WTC11 (cell line): ENCODE measurements at regions not wholly inside any gene's neighbourhood (a gene's known extent, or its start where the extent isn't known, plus 50 kb on each side); places are given as distances from the start of the nearest gene placed in this dataset.

ENCODE experiments used
- ATAC-seq: fragments of 200-7000 bp; cut with Tn5 transposase; 2 replicates; pipeline ENCODE4 v1.10.0; 2021; ENCODE audit warnings: mild to moderate bottlenecking, moderate library complexity
- CTCF ChIA-PET: fragments of 300-600 bp; sonication (Branson Sonifier 250); formaldehyde crosslinking; loops from one replicate; lab custom pipeline; 2021; ENCODE audit warnings: antibody characterized with exemption; lab: Charles Lee
- POLR2A ChIA-PET: fragments of 350-600 bp; sonication (Branson Sonifier 250); formaldehyde crosslinking; loops from one replicate; lab custom pipeline; 2021; ENCODE audit warnings: antibody characterized with exemption; lab: Charles Lee
- DNase-seq: peaks from one replicate; pipeline ENCODE4 v3.0.0; 2021; ENCODE audit warnings: low spot score
- H3K27ac Mint-ChIP-seq: 2 replicates; pipeline ENCODE4 v1.8.0; 2021; ENCODE audit warnings: mixed read lengths
- H3K27me3 Mint-ChIP-seq: 2 replicates; pipeline ENCODE4 v1.8.0; 2021; ENCODE audit warnings: low read depth, mild to moderate bottlenecking, moderate library complexity, mixed read lengths
- H3K36me3 Mint-ChIP-seq: 2 replicates; pipeline ENCODE4 v1.8.0; 2021; ENCODE audit warnings: mixed read lengths
- H3K4me1 Mint-ChIP-seq: 2 replicates; pipeline ENCODE4 v1.8.0; 2022; ENCODE audit warnings: mixed read lengths
- H3K4me3 Mint-ChIP-seq: 2 replicates; pipeline ENCODE4 v1.8.0; 2021; ENCODE audit warnings: mild to moderate bottlenecking, moderate library complexity, mixed read lengths
- H3K9me3 Mint-ChIP-seq: 2 replicates; pipeline ENCODE4 v1.8.0; 2021; ENCODE audit warnings: mixed read lengths
- ARID4B ChIP-seq: sonication (generic); formaldehyde crosslinking; IDR thresholded peaks from 2 replicates; pipeline ENCODE4 v1.8.0; 2023; ENCODE audit warnings: missing genetic modification reagents, mild to moderate bottlenecking, borderline replicate concordance
- ATF1 ChIP-seq: sonication (generic); formaldehyde crosslinking; IDR thresholded peaks from 2 replicates; pipeline ENCODE4 v1.8.1; 2023; ENCODE audit warnings: mild to moderate bottlenecking, moderate library complexity, missing genetic modification reagents
- ATF6 ChIP-seq: sonication (generic); formaldehyde crosslinking; IDR thresholded peaks from 2 replicates; pipeline ENCODE4 v1.8.1; 2023; ENCODE audit warnings: mild to moderate bottlenecking, missing genetic modification reagents
- CREB1 ChIP-seq: sonication (generic); formaldehyde crosslinking; IDR thresholded peaks from 2 replicates; pipeline ENCODE4 v1.8.0; 2023; ENCODE audit warnings: mild to moderate bottlenecking, missing genetic modification reagents
- EMX1 ChIP-seq: fragments of 250-450 bp; sonication (Bioruptor Pico); IDR thresholded peaks from 2 replicates; pipeline ENCODE4 v1.8.0; 2021; ENCODE audit warnings: mild to moderate bottlenecking
- ESRRA ChIP-seq: sonication (generic); formaldehyde crosslinking; IDR thresholded peaks from 2 replicates; pipeline ENCODE4 v1.8.1; 2022; ENCODE audit warnings: mild to moderate bottlenecking, missing genetic modification reagents, borderline replicate concordance
- FOXK1 ChIP-seq: sonication (generic); formaldehyde crosslinking; IDR thresholded peaks from 2 replicates; pipeline ENCODE4 v1.8.0; 2022; ENCODE audit warnings: mild to moderate bottlenecking, moderate library complexity, missing genetic modification reagents
- GABPB1 ChIP-seq: sonication (generic); formaldehyde crosslinking; IDR thresholded peaks from 2 replicates; pipeline ENCODE4 v1.8.1; 2023; ENCODE audit warnings: mild to moderate bottlenecking, missing genetic modification reagents
- GRHL2 ChIP-seq: fragments of 250-450 bp; sonication (Bioruptor Pico); IDR thresholded peaks from 2 replicates; pipeline ENCODE4 v1.8.0; 2022; ENCODE audit warnings: mild to moderate bottlenecking, moderate library complexity; ENCODE audit not compliant: insufficient replicate concordance, severe bottlenecking
- HMGA2 ChIP-seq: fragments of 250-450 bp; sonication (Bioruptor Pico); IDR thresholded peaks from 2 replicates; pipeline ENCODE4 v1.4.0; 2021; ENCODE audit warnings: mild to moderate bottlenecking, moderate library complexity
- NFATC4 ChIP-seq: fragments of 250-450 bp; sonication (Bioruptor Pico); IDR thresholded peaks from 2 replicates; pipeline ENCODE4 v1.9.0; 2021; ENCODE audit warnings: mild to moderate bottlenecking
- OVOL2 ChIP-seq: fragments of 250-450 bp; sonication (Bioruptor Pico); IDR thresholded peaks from 2 replicates; pipeline ENCODE4 v1.9.0; 2021; ENCODE audit warnings: mild to moderate bottlenecking, borderline replicate concordance
- SMAD3 ChIP-seq: sonication (generic); formaldehyde crosslinking; IDR thresholded peaks from 2 replicates; pipeline ENCODE4 v1.8.0; 2022; ENCODE audit warnings: missing genetic modification reagents, mild to moderate bottlenecking, borderline replicate concordance
- SOX15 ChIP-seq: fragments of 250-450 bp; sonication (Bioruptor Pico); IDR thresholded peaks from 2 replicates; pipeline ENCODE4 v1.9.0; 2021; ENCODE audit warnings: mild to moderate bottlenecking
- TCF7 ChIP-seq: sonication (generic); formaldehyde crosslinking; IDR thresholded peaks from 2 replicates; pipeline ENCODE4 v1.8.0; 2022; ENCODE audit warnings: mild to moderate bottlenecking, low read depth, missing genetic modification reagents, moderate library complexity
- ZNF121 ChIP-seq: sonication (generic); formaldehyde crosslinking; IDR thresholded peaks from 2 replicates; pipeline ENCODE4 v1.8.0; 2023; ENCODE audit warnings: missing genetic modification reagents
- ZNF416 ChIP-seq: fragments of 250-450 bp; sonication (Bioruptor Pico); IDR thresholded peaks from 2 replicates; pipeline ENCODE4 v1.9.0; 2021; ENCODE audit warnings: mild to moderate bottlenecking, inconsistent platforms
- ZNF425 ChIP-seq: fragments of 250-450 bp; sonication (Bioruptor Pico); conservative IDR thresholded peaks from 2 replicates; pipeline ENCODE4 v1.9.0; 2021; ENCODE audit warnings: mild to moderate bottlenecking

- TF ChIP-seq EMX1, result no peak
- TF ChIP-seq TCF7 (CRISPR knock-in tag), result no peak
- no peak for TF ChIP-seq FOXK1 (CRISPR knock-in tag)
Measured at GRCh38 chr10:31194986-31195385, 124.0 kb upstream of the ZEB1 start (continued).

- ATAC-seq (no peak), DNase-seq (no peak)
- Mint-ChIP-seq H3K4me1 (no peaks in the 10 kb centered on the region), H3K27me3 (no peaks in the 10 kb centered on the region), H3K27ac (no peak overlapping the region), H3K36me3 (no peaks in the 10 kb centered on the region), H3K9me3 (no peaks in the 10 kb centered on the region), H3K4me3 (no peak overlapping the region)
- CTCF ChIA-PET, result interaction anchor here (1.2 kb wide), 1 partner anchor 270 kb away, joined by 4 read pairs; no protein-coding TSS in a partner anchor
- POLR2A ChIA-PET, result no interaction called here
- TF ChIP-seq GRHL2 (CRISPR knock-in tag), result no peak
- no peak for TF ChIP-seq ZNF121
- no peak for TF ChIP-seq ATF6 (CRISPR knock-in tag)
- no peak for TF ChIP-seq ZNF416 (CRISPR knock-in tag)
- TF ChIP-seq ATF1 (CRISPR knock-in tag), result no peak
- no peak for TF ChIP-seq NFATC4 (CRISPR knock-in tag)
- no peak for TF ChIP-seq GABPB1 (CRISPR knock-in tag)
- no peak for TF ChIP-seq CREB1 (CRISPR knock-in tag)
- no peak for TF ChIP-seq SMAD3 (CRISPR knock-in tag)
- TF ChIP-seq ESRRA (CRISPR knock-in tag), result no peak
- TF ChIP-seq ARID4B (CRISPR knock-in tag), result no peak
- TF ChIP-seq ZNF425 (CRISPR knock-in tag), result no peak
- TF ChIP-seq TCF7 (CRISPR knock-in tag), result no peak
- TF ChIP-seq OVOL2 (CRISPR knock-in tag), result no peak
Measured at GRCh38 chr10:31197886-31198285, 121.1 kb upstream of the ZEB1 start.

GRCh38 chr10:31204090-31204489, 114.9 kb upstream of the ZEB1 start:
- TF ChIP-seq GABPB1 (CRISPR knock-in tag), result no peak
- no peak for TF ChIP-seq OVOL2 (CRISPR knock-in tag)
- TF ChIP-seq HMGA2 (CRISPR knock-in tag), result no peak
- no peak for TF ChIP-seq EMX1
- no peak for TF ChIP-seq SOX15 (CRISPR knock-in tag)
- TF ChIP-seq, all 79 proteins: peak for 0
- Mint-ChIP-seq H3K36me3 (peaks cover 4% of the 10 kb centered on the region; the same call in 1 of the 2 replicates), H3K9me3 (peaks cover 21% of the 10 kb centered on the region), H3K4me1 (peaks cover 3% of the 10 kb centered on the region; the same call in 1 of the 2 replicates), H3K4me3 (no peak overlapping the region), H3K27me3 (no peaks in the 10 kb centered on the region; the same call in 1 of the 2 replicates), H3K27ac (no peak overlapping the region)
- DNase-seq, result no peak
- no peak for ATAC-seq
- CTCF ChIA-PET, result no interaction called here
- POLR2A ChIA-PET, result no interaction called here
